IMR-90 (cell line): ENCODE measurements at regions not wholly inside any gene's neighbourhood (a gene's known extent, or its start where the extent isn't known, plus 50 kb on each side); places are given as distances from the start of the nearest gene placed in this dataset.

Experiments used
- ATAC-seq: fragments of 200-7000 bp; cut with Tn5 transposase; 2 replicates; pipeline ENCODE4 v1.9.1; 2020; ENCODE audit warnings: low read depth, mild to moderate bottlenecking, moderate library complexity
- BruUV-seq: library from RNA; stranded (reverse); fragments of 400-500 nt; replicated peaks from 2 replicates; lab custom pipeline; 2021; lab: Mats Ljungman, UMichigan
- CTCF ChIA-PET: fragments of 300-600 bp; formaldehyde crosslinking; extraction: SDS; loops from one replicate; lab custom pipeline; 2021; ENCODE audit warnings: antibody characterized with exemption; lab: Yijun Ruan, JAX
- POLR2A ChIA-PET: fragments of 300-600 bp; sonication (Branson Sonifier 250); formaldehyde crosslinking; loops from one replicate; lab custom pipeline; 2022; ENCODE audit warnings: antibody characterized with exemption; ENCODE audit not compliant: unreplicated experiment; lab: Charles Lee
- DNase-seq: peaks from one replicate; pipeline ENCODE4 v3.0.0; 2013
- H2AFZ ChIP-seq: replicated peaks from 2 replicates; pipeline ENCODE3; 2013; ENCODE audit warnings: low read length, mild to moderate bottlenecking; ENCODE audit not compliant: poor library complexity
- H2AK5ac ChIP-seq: 2 replicates; pipeline ENCODE4 v1.6.1; 2013; ENCODE audit warnings: low read depth, low read length, inconsistent platforms
- H2AK9ac ChIP-seq: replicated peaks from 2 replicates; pipeline ENCODE3; 2013; ENCODE audit warnings: mild to moderate bottlenecking, low read depth, low read length, moderate library complexity; ENCODE audit not compliant: poor library complexity
- H2BK120ac ChIP-seq: 2 replicates; pipeline ENCODE4 v1.6.1; 2013; ENCODE audit warnings: low read depth, low read length, inconsistent platforms
- H2BK15ac ChIP-seq: 3 replicates; pipeline ENCODE4 v1.6.1; 2013; ENCODE audit warnings: low read depth, low read length, inconsistent platforms
- H2BK20ac ChIP-seq: 2 replicates; pipeline ENCODE4 v1.6.1; 2013; ENCODE audit warnings: low read depth, mild to moderate bottlenecking, inconsistent platforms, low read length, moderate library complexity
- H2BK5ac ChIP-seq: 2 replicates; pipeline ENCODE4 v1.6.1; 2013; ENCODE audit warnings: mild to moderate bottlenecking, low read depth, low read length, inconsistent platforms; ENCODE audit not compliant: poor library complexity, severe bottlenecking
- H3K14ac ChIP-seq: replicated peaks from 2 replicates; pipeline ENCODE4 v1.6.1; 2013; ENCODE audit warnings: low read depth, low read length, inconsistent platforms
- H3K18ac ChIP-seq: 2 replicates; pipeline ENCODE4 v1.6.1; 2013; ENCODE audit warnings: low read depth, low read length, control low read depth
- H3K23ac ChIP-seq: 2 replicates; pipeline ENCODE4 v1.6.1; 2013; ENCODE audit warnings: low read depth, low read length, inconsistent platforms
- H3K27ac ChIP-seq: 2 replicates; pipeline ENCODE4 v1.5.1; 2013; ENCODE audit warnings: mild to moderate bottlenecking, control low read depth, low read length; ENCODE audit not compliant: insufficient read depth
- H3K27me3 ChIP-seq: 2 replicates; pipeline ENCODE4 v1.6.1; 2013; ENCODE audit warnings: low read length; ENCODE audit not compliant: control insufficient read depth, insufficient read depth
- H3K36me3 ChIP-seq: 2 replicates; pipeline ENCODE4 v1.6.1; 2013; ENCODE audit warnings: low read length, mixed read lengths; ENCODE audit not compliant: control insufficient read depth, insufficient read depth
- H3K4ac ChIP-seq: 2 replicates; pipeline ENCODE4 v1.6.1; 2013; ENCODE audit warnings: low read depth, low read length, inconsistent platforms
- H3K4me1 ChIP-seq: 2 replicates; pipeline ENCODE4 v1.6.1; 2013; ENCODE audit warnings: low read length, mixed read lengths; ENCODE audit not compliant: control insufficient read depth, insufficient read depth
- H3K4me2 ChIP-seq: 2 replicates; pipeline ENCODE4 v1.6.1; 2013; ENCODE audit warnings: low read depth, mild to moderate bottlenecking, control low read depth, low read length, moderate library complexity
- H3K4me3 ChIP-seq: 2 replicates; pipeline ENCODE4 v1.5.1; 2013; ENCODE audit warnings: low read depth, mild to moderate bottlenecking, control low read depth, low read length, moderate library complexity; ENCODE audit not compliant: insufficient read depth
- H3K56ac ChIP-seq: 2 replicates; pipeline ENCODE4 v1.6.1; 2013; ENCODE audit warnings: low read length, inconsistent platforms; ENCODE audit not compliant: insufficient read depth; ENCODE audit errors: extremely low read depth
- H3K79me1 ChIP-seq, 2 experiments: 2 replicates each; pipeline ENCODE4 v1.6.1; 2013; ENCODE audit warnings: low read length in 2 of 2, inconsistent platforms in 1 of 2, low read depth in 1 of 2
- H3K9ac ChIP-seq: 2 replicates; pipeline ENCODE4 v1.6.1; 2013; ENCODE audit warnings: low read depth, low read length, control low read depth
- H3K9me1 ChIP-seq: 2 replicates; pipeline ENCODE4 v1.6.1; 2013; ENCODE audit warnings: low read length, inconsistent platforms; ENCODE audit not compliant: insufficient read depth
- H3K9me3 ChIP-seq: 2 replicates; pipeline ENCODE4 v1.6.1; 2013; ENCODE audit warnings: low read length; ENCODE audit not compliant: control insufficient read depth, insufficient read depth
- H4K20me1 ChIP-seq: 2 replicates; pipeline ENCODE4 v1.6.1; 2013; ENCODE audit warnings: low read length, inconsistent platforms; ENCODE audit not compliant: insufficient read depth
- H4K5ac ChIP-seq: 2 replicates; pipeline ENCODE4 v1.6.1; 2013; ENCODE audit warnings: mild to moderate bottlenecking, low read depth, low read length, control low read depth
- H4K8ac ChIP-seq, 2 experiments: 2 replicates each; pipeline ENCODE4 v1.6.1; 2013; ENCODE audit warnings: low read depth in 2 of 2, low read length in 2 of 2, control low read depth in 1 of 2, inconsistent platforms in 1 of 2
- H4K91ac ChIP-seq: 2 replicates; pipeline ENCODE4 v1.6.1; 2013; ENCODE audit warnings: low read depth, low read length, inconsistent platforms; ENCODE audit not compliant: insufficient read depth
- CEBPB ChIP-seq: IDR thresholded peaks from 2 replicates; pipeline ENCODE4 v1.6.1; 2012; ENCODE audit warnings: low read depth, low read length, improper control_type of control experiment
- RAD21 ChIP-seq: IDR thresholded peaks from 2 replicates; pipeline ENCODE4 v1.6.1; 2012; ENCODE audit warnings: low read length, improper control_type of control experiment
- WGBS, 2 experiments: methylation state at CpG; one replicate each; pipeline versions ENCODE4 v1.1.5 to v1.1.7; 2013; ENCODE audit warnings: missing lambda C conversion rate in 2 of 2; ENCODE audit not compliant: insufficient read length in 1 of 2; ENCODE audit errors: extremely low coverage in 2 of 2; 5-methylcytosine and 5-hydroxymethylcytosine counted together
- dilution Hi-C: fragments of 300-500 bp; cut with HindIII; formaldehyde crosslinking; loops from one replicate; pipeline ENCODE4 v1.14.3; 2018; ENCODE audit warnings: low sequenced_read_pairs; ENCODE audit not compliant: unreplicated experiment
- in situ Hi-C: fragments of 300-500 bp; cut with MboI; formaldehyde crosslinking; loops from 3 replicates; pipeline ENCODE4 v1.14.3; 2019; ENCODE audit warnings: low sequenced_read_pairs, inconsistent platforms, mixed read lengths
- intact Hi-C: fragments of 100-400 bp; cut with micrococcal nuclease; formaldehyde crosslinking; loops from 2 replicates; pipeline ENCODE4 v1.10.0; 2022

DNA sequence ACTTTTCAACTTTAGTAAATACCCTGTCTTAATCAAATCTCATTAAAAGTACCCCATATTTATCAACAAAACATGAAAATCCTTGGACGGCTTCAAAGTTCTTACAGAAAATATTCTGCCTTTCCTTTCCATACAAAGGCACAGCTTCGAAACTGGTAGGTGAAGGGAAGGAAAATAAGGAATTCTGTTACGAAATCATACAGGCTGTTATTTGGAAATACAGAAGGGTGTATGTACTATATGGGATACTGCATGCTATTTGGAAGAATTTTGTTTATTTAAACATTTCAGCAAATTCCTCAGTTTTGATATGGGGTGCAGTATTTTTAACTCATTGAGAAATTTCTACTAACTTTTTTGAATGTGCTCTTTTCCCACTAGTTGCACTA lies 138.4 kb upstream of the BTN3A2 start:
- ATAC-seq (no peak), DNase-seq (no peak)
- in situ Hi-C loops = no loop called here
- Histone ChIP-seq H3K18ac (no peak overlapping the region), H4K91ac (no peak overlapping the region), H3K9me3 (no peaks in the 10 kb centered on the region), H2AK5ac (no peak overlapping the region), H2BK5ac (peak overlapping the region; percentile 43), H3K4ac (no peak overlapping the region), H3K9ac (no peak overlapping the region), H4K8ac (no peak overlapping the region; a peak in 1 of 4 replicates), H2AK9ac (no peak overlapping the region), H3K56ac (no peak overlapping the region), H2AFZ (no peak overlapping the region), H3K14ac (no peak overlapping the region), H3K4me1 (peaks cover 8% of the 10 kb centered on the region), H3K79me1 (peaks cover 0 to 10% of the 10 kb centered on the region in 2 experiments; a peak in 2 of 4 replicates), H3K27me3 (no peaks in the 10 kb centered on the region), H4K20me1 (no peaks in the 10 kb centered on the region; the same call in 1 of the 2 replicates), H2BK15ac (no peak overlapping the region), H2BK20ac (no peak overlapping the region), H2BK120ac (no peak overlapping the region), H3K27ac (peak overlapping the region; percentile 31; the same call in 1 of the 2 replicates), H4K5ac (no peak overlapping the region), H3K23ac (no peak overlapping the region), H3K36me3 (no peaks in the 10 kb centered on the region), H3K4me2 (peak overlapping the region; percentile 56), H3K9me1 (no peaks in the 10 kb centered on the region), H3K4me3 (no peak overlapping the region)
- dilution Hi-C loops = no loop called here
- no TSS peak for BruUV-seq
- intact Hi-C loops = no loop called here
- TF ChIP-seq CEBPB (peak; percentile 33; the same call in 1 of the 2 replicates), RAD21 (no peak)
- no CpG with 5 or more reads among the region's 3 CpGs for WGBS, 2 experiments
- ChIA-PET CTCF (interaction anchor here (0.6 kb wide), 1 partner anchor 23 kb away, joined by 3 read pairs; no protein-coding TSS in a partner anchor), POLR2A (interaction anchor here (1.4 to 1.8 kb wide), 2 partner anchors 8 to 10 kb away, joined by 5 to 20 read pairs; a partner anchor contains a TSS)
